ENCODE measurements at regions not wholly inside any gene's neighbourhood (a gene's known extent, or its start where the extent isn't known, plus 50 kb on each side); places are given as distances from the start of the nearest gene placed in this dataset.

- no peak for TF ChIP-seq CTCF (conservative IDR thresholded peaks at IDR 0.05; ENCODE audit: low read depth, low read length)
- no peak for TF ChIP-seq EZH2 (IDR thresholded peaks at IDR 0.05; ENCODE audit: low read length, unreplicated experiment)
These were observed 206.0 kb upstream of the HMCN1 start for GRCh38 chr1:185528084-185528676.

All from PC-3 (cell line).